K562 (cell line): ENCODE measurements at regions not wholly inside any gene's neighbourhood (a gene's known extent, or its start where the extent isn't known, plus 50 kb on each side); places are given as distances from the start of the nearest gene placed in this dataset.

Experiments
- ATAC-seq: fragments of 200-7000 bp; cut with Tn5 transposase; 3 replicates; pipeline ENCODE4 v1.9.1; 2020; ENCODE audit warnings: moderate library complexity
- BruUV-seq: library from RNA; stranded (reverse); fragments of 400-500 nt; replicated peaks from 2 replicates; lab custom pipeline; 2021; lab: Mats Ljungman, UMichigan
- CTCF ChIA-PET: fragments of 300-600 bp; formaldehyde crosslinking; extraction: SDS; loops from one replicate; lab custom pipeline; 2021; ENCODE audit warnings: low intra/inter-chr PET ratio; lab: Yijun Ruan, JAX
- POLR2A ChIA-PET: fragments of 300-600, 350-650 bp; sonication (Branson Sonifier 250); formaldehyde crosslinking; extraction: SDS; loops from one replicate; lab custom pipeline; 2021; ENCODE audit warnings: antibody characterized with exemption, inconsistent platforms; lab: Yijun Ruan, JAX
- DNase-seq, 4 experiments: peaks; one replicate each; pipeline versions ENCODE4 v3.0.0 to v3.0.0-alpha.2; 2011 to 2018; ENCODE audit warnings: low spot score in 3 of 4, mixed read lengths in 3 of 4; ENCODE audit errors: extremely low read depth in 1 of 4
- FAIRE-seq: peaks from 2 replicates; lab custom pipeline; 2011; peaks lifted over from hg19 to GRCh38; lab: Jason Lieb, UNC
- H2AFZ ChIP-seq: 2 replicates; pipeline ENCODE4 v1.6.0; 2011; ENCODE audit warnings: low read depth, low read length, control low read depth, inconsistent platforms
- H3K27ac ChIP-seq: fragments of 200-600 bp; 3 replicates; pipeline ENCODE4 v1.8.0; 2011; ENCODE audit warnings: low read depth, mild to moderate bottlenecking, control low read depth, inconsistent platforms, low read length, moderate library complexity, mixed read lengths; ENCODE audit errors: extremely low read depth
- H3K27me3 ChIP-seq, 2 experiments: fragments of 300-600 bp in 1 of 2; 2 replicates in 1 of 2; 3 replicates in 1 of 2; pipeline versions ENCODE4 v1.6.0 to v1.8.0; 2011; ENCODE audit warnings: inconsistent platforms in 2 of 2, low read length in 2 of 2, mild to moderate bottlenecking in 1 of 2, mixed read lengths in 1 of 2, moderate library complexity in 1 of 2; ENCODE audit not compliant: control insufficient read depth in 2 of 2, insufficient read depth in 2 of 2
- H3K36me3 ChIP-seq: fragments of 300-600 bp; 3 replicates; pipeline ENCODE4 v1.8.0; 2011; ENCODE audit warnings: mild to moderate bottlenecking, low read length, inconsistent platforms; ENCODE audit not compliant: control insufficient read depth, insufficient read depth
- H3K4me1 ChIP-seq, 2 experiments: fragments of 200-600 bp in 1 of 2; replicated peaks in 1 of 2; 2 replicates in 1 of 2; 3 replicates in 1 of 2; pipeline versions ENCODE4 v1.5.1 to v1.8.0; 2011; ENCODE audit warnings: inconsistent platforms in 2 of 2, low read length in 2 of 2, mild to moderate bottlenecking in 1 of 2, mixed read lengths in 1 of 2, moderate library complexity in 1 of 2; ENCODE audit not compliant: control insufficient read depth in 2 of 2, insufficient read depth in 2 of 2
- H3K4me2 ChIP-seq: 2 replicates; pipeline ENCODE4 v1.6.1; 2011; ENCODE audit warnings: low read length, control low read depth, inconsistent platforms, mixed read lengths; ENCODE audit not compliant: insufficient read depth
- H3K4me3 ChIP-seq: fragments of 200-600 bp; sonication (generic), shearing (Covaris generic); 2 replicates; pipeline ENCODE4 v1.5.1; 2016; ENCODE audit warnings: control low read depth, inconsistent platforms
- H3K79me2 ChIP-seq: fragments of 200-600 bp; 3 replicates; pipeline ENCODE4 v1.8.0; 2011; ENCODE audit warnings: low read length, inconsistent platforms; ENCODE audit not compliant: control insufficient read depth, insufficient read depth
- H3K9ac ChIP-seq, 2 experiments: 2 replicates each; pipeline versions ENCODE4 v1.6.0 to v1.6.1; 2011; ENCODE audit warnings: low read depth in 2 of 2, low read length in 2 of 2, control low read depth in 1 of 2, inconsistent platforms in 1 of 2, mild to moderate bottlenecking in 1 of 2, mixed read lengths in 1 of 2; ENCODE audit not compliant: insufficient read depth in 1 of 2
- H3K9me1 ChIP-seq: one replicate; pipeline ENCODE4 v1.6.0; 2011; ENCODE audit warnings: inconsistent platforms, mild to moderate bottlenecking, low read length, moderate library complexity; ENCODE audit not compliant: control insufficient read depth, insufficient read depth
- H3K9me3 ChIP-seq: replicated peaks from 2 replicates; pipeline ENCODE4 v1.5.1; 2011; ENCODE audit warnings: low read depth, low read length, inconsistent platforms; ENCODE audit not compliant: control insufficient read depth, insufficient read depth
- H4K20me1 ChIP-seq: replicated peaks from 2 replicates; pipeline ENCODE4 v1.6.1; 2011; ENCODE audit warnings: low read length, inconsistent platforms, mixed read lengths; ENCODE audit not compliant: control insufficient read depth, insufficient read depth
- CBX1 ChIP-seq: sonication (generic); IDR thresholded peaks from 2 replicates; pipeline ENCODE4 v1.6.1; 2016; ENCODE audit warnings: antibody characterized with exemption, low read depth, mild to moderate bottlenecking
- CBX2 ChIP-seq: fragments of 200-600 bp; sonication (generic); IDR thresholded peaks from one replicate; pipeline ENCODE4 v1.6.1; 2012; ENCODE audit warnings: mild to moderate bottlenecking, low read length, inconsistent platforms; ENCODE audit not compliant: insufficient read depth, poor library complexity, severe bottlenecking
- DPF2 ChIP-seq: fragments of 450-650 bp; IDR thresholded peaks from 2 replicates; pipeline ENCODE4 v1.6.1; 2016
- EZH2 ChIP-seq: IDR thresholded peaks from 2 replicates; pipeline ENCODE4 v1.6.1; 2012; ENCODE audit warnings: low read depth, mild to moderate bottlenecking, inconsistent platforms, low read length, borderline replicate concordance
- FIP1L1 ChIP-seq: fragments of 200-400 bp; formaldehyde crosslinking; IDR thresholded peaks from 2 replicates; pipeline ENCODE4 v1.6.1; 2018; ENCODE audit warnings: mild to moderate bottlenecking, low read depth, low read length; ENCODE audit not compliant: poor library complexity, severe bottlenecking
- HNRNPL ChIP-seq: fragments of 200-400 bp; formaldehyde crosslinking; IDR thresholded peaks from 2 replicates; pipeline ENCODE4 v1.6.1; 2017; ENCODE audit warnings: low read depth, mild to moderate bottlenecking, low read length
- MCM7 ChIP-seq, 2 experiments: fragments of 450-650 bp; IDR thresholded peaks; 2 replicates each; pipeline ENCODE4 v1.6.1; 2016 to 2018
- MTA2 ChIP-seq: fragments of 450-650 bp; IDR thresholded peaks from 2 replicates; pipeline ENCODE4 v1.6.1; 2016; ENCODE audit warnings: low read depth
- NCOR1 ChIP-seq: fragments of 450-650 bp; IDR thresholded peaks from 2 replicates; pipeline ENCODE4 v1.6.1; 2016; ENCODE audit warnings: mild to moderate bottlenecking, moderate library complexity
- NELFE ChIP-seq: IDR thresholded peaks from 2 replicates; pipeline ENCODE4 v1.6.1; 2011; ENCODE audit warnings: mild to moderate bottlenecking; ENCODE audit not compliant: insufficient read depth, insufficient read length
- NFRKB ChIP-seq: fragments of 450-650 bp; IDR thresholded peaks from 2 replicates; pipeline ENCODE4 v1.6.1; 2016; ENCODE audit warnings: low read depth
- PHB ChIP-seq: fragments of 250-450 bp; sonication (Bioruptor Pico); IDR thresholded peaks from 2 replicates; pipeline ENCODE4 v1.5.0; 2021
- PTBP1 ChIP-seq: fragments of 200-400 bp; formaldehyde crosslinking; IDR thresholded peaks from 2 replicates; pipeline ENCODE4 v1.6.1; 2017; ENCODE audit warnings: low read depth, low read length
- SRSF7 ChIP-seq: fragments of 200-400 bp; formaldehyde crosslinking; optimal IDR thresholded peaks from 2 replicates; pipeline ENCODE3; 2017; ENCODE audit warnings: mild to moderate bottlenecking, low read depth, low read length
- TAF7 ChIP-seq: fragments of 450-650 bp; IDR thresholded peaks from 2 replicates; pipeline ENCODE4 v1.6.1; 2016; ENCODE audit warnings: missing genetic modification characterization, missing compliant biosample characterization
- XRCC3 ChIP-seq: fragments of 450-650 bp; IDR thresholded peaks from 2 replicates; pipeline ENCODE4 v1.6.1; 2017; ENCODE audit warnings: mild to moderate bottlenecking, moderate library complexity
- ZNF707 ChIP-seq: fragments of 250-450 bp; sonication (Bioruptor Pico); conservative IDR thresholded peaks from 2 replicates; pipeline ENCODE4 v1.8.0; 2022; ENCODE audit warnings: inconsistent platforms, mild to moderate bottlenecking, moderate library complexity
- WGBS: fragments of 100-300 bp; shearing (Covaris generic); methylation state at CpG from one replicate; pipeline ENCODE4 v1.1.6; 2016; ENCODE audit warnings: low coverage, mixed read lengths; ENCODE audit not compliant: insufficient coverage; ENCODE audit errors: missing lambda C conversion rate; 5-methylcytosine and 5-hydroxymethylcytosine counted together
- in situ Hi-C: fragments of 300-500 bp; cut with MboI; formaldehyde crosslinking; loops from 4 replicates; pipeline ENCODE4 v1.15.0; 2018; ENCODE audit warnings: inconsistent platforms, mixed read lengths
- intact Hi-C: fragments of 100-400 bp; cut with micrococcal nuclease; formaldehyde crosslinking; loops from 2 replicates; pipeline ENCODE4 v1.14.2; 2022
- TF ChIP-seq, protein P1 (sequence below): fragments of 200-800 bp; sonication (Bioruptor generic); IDR thresholded peaks from 2 replicates; pipeline ENCODE4 v1.6.1; 2017; ENCODE audit warnings: missing genetic modification characterization, missing compliant biosample characterization

DNA sequence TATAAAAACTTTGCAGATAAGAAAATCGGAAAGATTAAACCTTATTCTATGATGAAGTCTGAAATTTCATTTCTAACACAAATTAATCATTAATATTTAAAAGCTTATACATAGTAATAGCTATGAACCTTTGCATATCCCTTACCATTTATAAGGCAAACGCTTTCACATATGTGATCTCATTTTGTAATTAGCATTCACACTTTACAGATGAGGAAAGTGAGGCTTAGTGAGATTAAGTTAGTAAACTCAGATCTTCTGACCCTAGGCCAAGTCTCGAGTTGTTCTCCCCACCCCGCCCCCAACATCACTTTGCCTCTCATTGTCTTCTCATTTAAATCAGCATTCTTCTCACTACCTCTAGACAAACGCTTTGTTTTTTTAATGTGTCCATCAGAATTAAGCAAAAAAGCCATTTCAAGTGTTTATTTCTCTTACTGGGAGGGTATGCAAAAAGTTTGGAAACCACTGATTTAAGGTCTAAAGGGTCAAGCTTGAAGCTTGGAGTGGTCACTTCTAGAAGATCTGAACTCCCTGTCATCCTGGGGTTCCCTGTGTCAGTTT is 172.9 kb upstream of the BCL6 start:
- H3K9me1 ChIP-seq: no peaks in the 10 kb centered on the region
- ATAC-seq: no peak
- intact Hi-C loops (loop anchor here (10.0 kb wide), 1 partner anchor 173 kb away; the partner anchor contains the start of gene BCL6), in situ Hi-C loops (no loop called here)
- H3K79me2 ChIP-seq: no peaks in the 10 kb centered on the region
- FAIRE-seq: no peak
- H3K27ac ChIP-seq: no peak overlapping the region
- H3K9ac ChIP-seq: no peak overlapping the region
- no peaks in the 10 kb centered on the region for H3K9me3 ChIP-seq
- no peak overlapping the region for H2AFZ ChIP-seq
- no peaks in the 10 kb centered on the region for H4K20me1 ChIP-seq
- no peak for DNase-seq
- TF ChIP-seq NCOR1: no peak
- TF ChIP-seq XRCC3: no peak
- H3K4me3 ChIP-seq: no peak overlapping the region
- WGBS: 0% methylated on average over 5 of the region's 5 CpGs
- no peaks in the 10 kb centered on the region for H3K4me1 ChIP-seq
- no peak overlapping the region for H3K4me2 ChIP-seq
- ChIA-PET CTCF (no interaction called here), POLR2A (no interaction called here)
- H3K36me3 ChIP-seq: no peaks in the 10 kb centered on the region
- peaks cover 0 to 4% of the 10 kb centered on the region in 2 experiments; a peak in 1 of 5 replicates for H3K27me3 ChIP-seq
- BruUV-seq: no TSS peak

DNA sequence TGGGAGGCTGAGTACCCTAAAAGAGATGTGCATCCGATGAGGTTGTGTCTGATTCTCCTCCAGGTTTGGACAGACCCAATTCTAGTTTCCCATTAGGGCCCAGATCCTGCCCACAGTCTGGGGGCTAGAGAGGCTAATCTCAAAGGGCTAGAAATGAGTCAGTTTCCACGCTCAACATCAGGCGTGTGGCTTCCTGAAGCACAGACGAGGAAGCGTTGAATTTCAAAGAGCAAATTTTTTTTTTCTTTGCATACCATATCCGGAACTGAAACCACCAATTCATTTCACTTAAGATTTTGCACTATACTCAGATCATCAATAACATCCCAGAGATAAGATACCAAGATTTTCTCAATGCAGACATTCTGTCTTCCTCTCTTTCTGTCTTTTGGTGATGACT is 173.8 kb upstream of the BCL6 start:
- CTCF ChIA-PET: no interaction called here
- WGBS: 3% methylated on average over 6 of the region's 6 CpGs
- FAIRE-seq: no peak
- no peak for TF ChIP-seq HNRNPL
- no peak for TF ChIP-seq TAF7 (tag)
- no peak for TF ChIP-seq FIP1L1
- TF ChIP-seq, protein P1, sequence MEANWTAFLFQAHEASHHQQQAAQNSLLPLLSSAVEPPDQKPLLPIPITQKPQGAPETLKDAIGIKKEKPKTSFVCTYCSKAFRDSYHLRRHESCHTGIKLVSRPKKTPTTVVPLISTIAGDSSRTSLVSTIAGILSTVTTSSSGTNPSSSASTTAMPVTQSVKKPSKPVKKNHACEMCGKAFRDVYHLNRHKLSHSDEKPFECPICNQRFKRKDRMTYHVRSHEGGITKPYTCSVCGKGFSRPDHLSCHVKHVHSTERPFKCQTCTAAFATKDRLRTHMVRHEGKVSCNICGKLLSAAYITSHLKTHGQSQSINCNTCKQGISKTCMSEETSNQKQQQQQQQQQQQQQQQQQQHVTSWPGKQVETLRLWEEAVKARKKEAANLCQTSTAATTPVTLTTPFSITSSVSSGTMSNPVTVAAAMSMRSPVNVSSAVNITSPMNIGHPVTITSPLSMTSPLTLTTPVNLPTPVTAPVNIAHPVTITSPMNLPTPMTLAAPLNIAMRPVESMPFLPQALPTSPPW (CRISPR knock-in tag): no peak
- no peak for TF ChIP-seq EZH2
- no peak for TF ChIP-seq MTA2
- TF ChIP-seq PTBP1: no peak
- no peak for TF ChIP-seq CBX2
- TF ChIP-seq NELFE: no peak
- TF ChIP-seq SRSF7: no peak
- no peak for TF ChIP-seq MCM7 (IDR thresholded peaks at IDR 0.05)
- no peak for TF ChIP-seq PHB (CRISPR knock-in tag)
- TF ChIP-seq NFRKB: no peak
- no peak for TF ChIP-seq DPF2
- no peak for TF ChIP-seq CBX1
- no peak for TF ChIP-seq ZNF707 (CRISPR knock-in tag)

More for the DNA sequence above, 173.8 kb upstream of the BCL6 start:
- no peak for ATAC-seq
- no peak for DNase-seq
- peaks cover 0 to 4% of the 10 kb centered on the region in 2 experiments; a peak in 1 of 5 replicates for H3K27me3 ChIP-seq
- POLR2A ChIA-PET: no interaction called here
- no peaks in the 10 kb centered on the region for H3K4me1 ChIP-seq
- no peaks in the 10 kb centered on the region for H3K9me3 ChIP-seq
- H3K9ac ChIP-seq: no peak overlapping the region
- no peak overlapping the region for H3K4me2 ChIP-seq
- H3K36me3 ChIP-seq: no peaks in the 10 kb centered on the region
- no peaks in the 10 kb centered on the region for H4K20me1 ChIP-seq
- no TSS peak for BruUV-seq
- in situ Hi-C loops: no loop called here
- no peak overlapping the region for H3K4me3 ChIP-seq
- H3K9me1 ChIP-seq: no peaks in the 10 kb centered on the region
- intact Hi-C loops: loop anchor here (10.0 kb wide), 1 partner anchor 174 kb away; the partner anchor contains the start of gene BCL6
- no peaks in the 10 kb centered on the region for H3K79me2 ChIP-seq
- no peak overlapping the region for H3K27ac ChIP-seq
- H2AFZ ChIP-seq: no peak overlapping the region
